ENCODE measurements at regions not wholly inside any gene's neighbourhood (a gene's known extent, or its start where the extent isn't known, plus 50 kb on each side); places are given as distances from the start of the nearest gene placed in this dataset.
"Not testable (repeated sequence)": the region's sequence is repeated elsewhere in the genome, so short reads cannot be mapped to it uniquely, and the experiment has no call there.

DNA sequence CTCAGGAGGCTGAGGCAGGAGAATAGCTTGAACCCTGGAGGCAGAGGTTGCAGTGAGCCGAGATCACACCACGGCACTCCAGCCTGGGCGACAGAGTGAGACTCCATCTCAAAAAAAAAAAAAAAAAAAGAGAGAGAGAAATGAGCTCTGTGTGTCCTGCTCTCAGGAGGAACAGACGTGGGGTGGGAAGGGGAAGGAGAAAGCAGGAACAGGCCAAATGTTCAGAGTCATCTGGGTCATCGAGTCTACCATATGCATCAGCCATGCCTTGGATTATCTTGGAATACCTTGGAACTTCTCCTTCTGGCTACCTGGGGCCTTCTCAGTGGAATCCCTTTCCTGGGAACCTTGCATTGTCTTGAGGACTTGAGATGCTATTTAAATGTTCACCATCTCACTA is 51.7 kb upstream of the ZFHX3 start:
- TF ChIP-seq, protein P1, sequence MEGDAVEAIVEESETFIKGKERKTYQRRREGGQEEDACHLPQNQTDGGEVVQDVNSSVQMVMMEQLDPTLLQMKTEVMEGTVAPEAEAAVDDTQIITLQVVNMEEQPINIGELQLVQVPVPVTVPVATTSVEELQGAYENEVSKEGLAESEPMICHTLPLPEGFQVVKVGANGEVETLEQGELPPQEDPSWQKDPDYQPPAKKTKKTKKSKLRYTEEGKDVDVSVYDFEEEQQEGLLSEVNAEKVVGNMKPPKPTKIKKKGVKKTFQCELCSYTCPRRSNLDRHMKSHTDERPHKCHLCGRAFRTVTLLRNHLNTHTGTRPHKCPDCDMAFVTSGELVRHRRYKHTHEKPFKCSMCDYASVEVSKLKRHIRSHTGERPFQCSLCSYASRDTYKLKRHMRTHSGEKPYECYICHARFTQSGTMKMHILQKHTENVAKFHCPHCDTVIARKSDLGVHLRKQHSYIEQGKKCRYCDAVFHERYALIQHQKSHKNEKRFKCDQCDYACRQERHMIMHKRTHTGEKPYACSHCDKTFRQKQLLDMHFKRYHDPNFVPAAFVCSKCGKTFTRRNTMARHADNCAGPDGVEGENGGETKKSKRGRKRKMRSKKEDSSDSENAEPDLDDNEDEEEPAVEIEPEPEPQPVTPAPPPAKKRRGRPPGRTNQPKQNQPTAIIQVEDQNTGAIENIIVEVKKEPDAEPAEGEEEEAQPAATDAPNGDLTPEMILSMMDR (optimal IDR thresholded peaks at IDR 0.05 in 1 of 3, IDR thresholded peaks at IDR 0.05 in 1 of 3, conservative IDR thresholded peaks at IDR 0.05 in 1 of 3; ENCODE audit: extremely low read depth in 1 of 3, insufficient read depth in 2 of 3, low read length in 3 of 3), result not testable (repeated sequence)
- TF ChIP-seq EZH2 (IDR thresholded peaks at IDR 0.05; ENCODE audit: low read length), result not testable (repeated sequence)

Data from keratinocyte (primary cell).